ENCODE measurements at regions not wholly inside any gene's neighbourhood (a gene's known extent, or its start where the extent isn't known, plus 50 kb on each side); places are given as distances from the start of the nearest gene placed in this dataset.

DNA sequence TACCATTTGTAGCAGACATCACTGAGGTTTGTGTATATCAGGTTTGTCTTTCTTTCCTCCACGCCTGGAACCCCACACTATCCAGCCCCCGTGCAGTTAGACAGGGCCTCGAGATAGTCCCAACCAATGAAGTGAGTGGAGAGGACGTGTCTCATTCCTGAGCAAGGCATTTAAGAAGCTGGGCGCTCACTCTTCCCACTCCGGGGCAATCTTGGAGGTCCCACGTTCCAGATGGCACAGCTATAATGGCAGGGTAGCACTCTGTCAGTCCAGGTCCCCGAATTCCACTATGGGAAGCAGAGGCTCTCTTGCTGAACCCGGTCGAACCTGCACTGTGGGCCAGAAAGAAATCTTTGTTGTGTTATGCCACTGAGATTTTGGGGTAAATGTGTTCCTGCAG, 57.3 kb upstream of the CSF3R start:
- Histone ChIP-seq H3K4me3 (ENCODE audit: low read length) (no peak overlapping the region), H3K9me3 (ENCODE audit: control insufficient read depth, insufficient read depth, low read length) (no peaks in the 10 kb centered on the region), H3K36me3 (ENCODE audit: control insufficient read depth, insufficient read depth, low read length) (no peaks in the 10 kb centered on the region), H3K27me3 (ENCODE audit: control insufficient read depth, insufficient read depth, low read length) (peaks cover 2% of the 10 kb centered on the region), H3K4me1 (ENCODE audit: control insufficient read depth, insufficient read depth, low read length) (no peaks in the 10 kb centered on the region), H3K27ac (ENCODE audit: low read length) (no peak overlapping the region)
- WGBS (ENCODE audit: insufficient coverage) = 86% methylated on average over 10 of the region's 10 CpGs
- no peak overlapping the region for H3K27ac Mint-ChIP-seq
- no peaks in the 10 kb centered on the region for H3K4me1 Mint-ChIP-seq
- no peak overlapping the region for H3K4me3 Mint-ChIP-seq
- DNase-seq (no peak), ATAC-seq (no peak)
- H3K27me3 Mint-ChIP-seq (ENCODE audit: low read depth in 2 of 2) = peaks cover 9 to 46% of the 10 kb centered on the region in 2 donors
- H3K9me3 Mint-ChIP-seq = no peaks in the 10 kb centered on the region
- intact Hi-C loops (cut with micrococcal nuclease) = no loop called here
- no peaks in the 10 kb centered on the region for H3K36me3 Mint-ChIP-seq
- TF ChIP-seq, protein P1, sequence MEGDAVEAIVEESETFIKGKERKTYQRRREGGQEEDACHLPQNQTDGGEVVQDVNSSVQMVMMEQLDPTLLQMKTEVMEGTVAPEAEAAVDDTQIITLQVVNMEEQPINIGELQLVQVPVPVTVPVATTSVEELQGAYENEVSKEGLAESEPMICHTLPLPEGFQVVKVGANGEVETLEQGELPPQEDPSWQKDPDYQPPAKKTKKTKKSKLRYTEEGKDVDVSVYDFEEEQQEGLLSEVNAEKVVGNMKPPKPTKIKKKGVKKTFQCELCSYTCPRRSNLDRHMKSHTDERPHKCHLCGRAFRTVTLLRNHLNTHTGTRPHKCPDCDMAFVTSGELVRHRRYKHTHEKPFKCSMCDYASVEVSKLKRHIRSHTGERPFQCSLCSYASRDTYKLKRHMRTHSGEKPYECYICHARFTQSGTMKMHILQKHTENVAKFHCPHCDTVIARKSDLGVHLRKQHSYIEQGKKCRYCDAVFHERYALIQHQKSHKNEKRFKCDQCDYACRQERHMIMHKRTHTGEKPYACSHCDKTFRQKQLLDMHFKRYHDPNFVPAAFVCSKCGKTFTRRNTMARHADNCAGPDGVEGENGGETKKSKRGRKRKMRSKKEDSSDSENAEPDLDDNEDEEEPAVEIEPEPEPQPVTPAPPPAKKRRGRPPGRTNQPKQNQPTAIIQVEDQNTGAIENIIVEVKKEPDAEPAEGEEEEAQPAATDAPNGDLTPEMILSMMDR (IDR thresholded peaks at IDR 0.05) = no peak

DNA sequence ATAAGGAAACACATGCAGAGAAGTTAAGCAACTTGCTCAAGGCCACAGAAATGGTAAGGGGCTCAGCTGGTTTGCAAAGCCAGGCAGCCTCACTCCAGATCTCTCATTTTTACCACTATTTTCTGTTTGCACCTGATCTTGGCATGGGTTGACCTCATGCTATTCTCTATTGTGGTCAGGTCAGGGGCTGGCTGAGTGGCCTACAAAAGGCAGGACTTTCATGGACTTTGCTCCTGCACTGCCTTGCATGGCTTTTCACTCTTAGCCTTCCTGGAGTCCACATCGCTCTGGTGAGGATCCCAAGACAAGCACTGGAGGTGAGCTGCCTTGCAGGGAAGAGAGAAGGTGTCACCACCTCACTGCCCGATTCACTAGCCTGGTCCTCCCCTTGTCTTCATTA, 56.8 kb upstream of the CSF3R start:
- H3K9me3 Mint-ChIP-seq = no peaks in the 10 kb centered on the region
- ATAC-seq = no peak
- H3K4me1 ChIP-seq (ENCODE audit: control insufficient read depth, insufficient read depth, low read length) = no peaks in the 10 kb centered on the region
- 89% methylated on average over 2 of the region's 2 CpGs for WGBS (ENCODE audit: insufficient coverage)
- H3K4me1 Mint-ChIP-seq = no peaks in the 10 kb centered on the region
- H3K36me3 Mint-ChIP-seq = no peaks in the 10 kb centered on the region
- H3K27me3 Mint-ChIP-seq (ENCODE audit: low read depth in 2 of 2) = peaks cover 9 to 47% of the 10 kb centered on the region in 2 donors
- no peak overlapping the region for H3K4me3 Mint-ChIP-seq
- H3K27ac ChIP-seq (ENCODE audit: low read length) = no peak overlapping the region
- H3K36me3 ChIP-seq (ENCODE audit: control insufficient read depth, insufficient read depth, low read length) = no peaks in the 10 kb centered on the region
- intact Hi-C loops (cut with micrococcal nuclease) = no loop called here
- DNase-seq = no peak
- TF ChIP-seq, protein P1 (IDR thresholded peaks at IDR 0.05) = no peak
- H3K4me3 ChIP-seq (ENCODE audit: low read length) = no peak overlapping the region
- H3K27ac Mint-ChIP-seq = no peak overlapping the region
- peaks cover 2% of the 10 kb centered on the region for H3K27me3 ChIP-seq (ENCODE audit: control insufficient read depth, insufficient read depth, low read length)
- H3K9me3 ChIP-seq (ENCODE audit: control insufficient read depth, insufficient read depth, low read length) = no peaks in the 10 kb centered on the region

DNA sequence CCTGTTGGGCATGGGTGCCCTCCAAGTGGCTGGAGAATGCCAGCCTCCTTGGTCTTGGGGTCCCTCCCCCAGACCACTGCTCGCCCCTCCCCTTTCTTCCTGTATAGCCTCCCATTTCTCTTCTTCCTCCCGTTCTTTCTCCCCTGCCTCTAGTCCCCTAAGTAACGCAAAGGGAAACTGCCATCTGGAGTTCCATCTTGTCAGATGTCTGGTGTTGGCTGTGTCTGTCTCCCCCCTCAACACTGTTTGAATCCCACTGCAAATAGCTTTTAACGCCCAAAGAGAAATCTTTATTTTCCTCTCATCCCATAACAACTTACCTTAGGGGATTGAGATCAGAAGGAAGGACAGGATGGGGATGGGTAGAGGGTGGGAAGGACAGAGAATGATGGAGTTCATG, 55.3 kb upstream of the CSF3R start:
- Mint-ChIP-seq H3K27ac (no peak overlapping the region), H3K4me1 (no peaks in the 10 kb centered on the region), H3K4me3 (no peak overlapping the region), H3K27me3 (ENCODE audit: low read depth in 2 of 2) (peaks cover 6 to 54% of the 10 kb centered on the region in 2 donors), H3K36me3 (no peaks in the 10 kb centered on the region), H3K9me3 (no peaks in the 10 kb centered on the region)
- DNase-seq (no peak), ATAC-seq (no peak)
- Histone ChIP-seq H3K27ac (ENCODE audit: low read length) (no peak overlapping the region), H3K4me1 (ENCODE audit: control insufficient read depth, insufficient read depth, low read length) (no peaks in the 10 kb centered on the region), H3K9me3 (ENCODE audit: control insufficient read depth, insufficient read depth, low read length) (no peaks in the 10 kb centered on the region), H3K4me3 (ENCODE audit: low read length) (no peak overlapping the region), H3K27me3 (ENCODE audit: control insufficient read depth, insufficient read depth, low read length) (peaks cover 2% of the 10 kb centered on the region), H3K36me3 (ENCODE audit: control insufficient read depth, insufficient read depth, low read length) (no peaks in the 10 kb centered on the region)
- 53% methylated on average over 3 of the region's 4 CpGs for WGBS (ENCODE audit: insufficient coverage)
- intact Hi-C loops (cut with micrococcal nuclease) = no loop called here
- TF ChIP-seq, protein P1 (IDR thresholded peaks at IDR 0.05) = no peak

DNA sequence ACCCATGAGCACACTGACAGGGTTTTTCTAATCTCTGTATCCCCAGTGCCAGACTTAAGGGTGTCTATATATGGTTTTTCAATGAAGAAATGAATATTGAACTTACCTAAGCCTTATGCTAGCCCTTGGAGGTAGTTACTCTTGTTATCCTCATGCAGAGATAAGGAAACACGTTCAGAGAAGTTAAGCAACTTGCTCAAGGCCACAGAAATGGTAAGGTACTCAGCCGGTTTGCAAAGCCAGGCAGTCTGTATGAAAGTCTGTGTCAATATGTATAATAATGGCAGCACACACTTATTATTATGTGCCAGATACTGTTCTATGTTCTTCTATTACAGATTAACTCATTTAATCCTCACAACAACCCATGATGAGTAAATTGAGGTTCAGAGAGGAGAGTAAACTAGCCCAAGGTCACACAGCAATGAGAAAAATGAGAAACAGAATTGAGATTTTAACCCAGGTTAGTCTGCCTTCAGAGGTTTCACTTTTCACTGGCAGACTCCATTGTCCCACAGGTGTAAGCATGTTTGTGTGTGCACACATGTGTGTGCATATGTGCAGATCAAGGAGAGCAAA, 54.6 kb upstream of the CSF3R start:
- WGBS (ENCODE audit: insufficient coverage) = 57% methylated on average over 2 of the region's 2 CpGs
- H3K4me3 ChIP-seq (ENCODE audit: low read length) = no peak overlapping the region
- Mint-ChIP-seq H3K4me1 (no peaks in the 10 kb centered on the region), H3K27me3 (ENCODE audit: low read depth in 2 of 2) (peaks cover 6 to 51% of the 10 kb centered on the region in 2 donors), H3K4me3 (no peak overlapping the region), H3K9me3 (no peaks in the 10 kb centered on the region), H3K36me3 (no peaks in the 10 kb centered on the region), H3K27ac (no peak overlapping the region)
- intact Hi-C loops (cut with micrococcal nuclease) = no loop called here
- H3K4me1 ChIP-seq (ENCODE audit: control insufficient read depth, insufficient read depth, low read length) = no peaks in the 10 kb centered on the region
- no peaks in the 10 kb centered on the region for H3K36me3 ChIP-seq (ENCODE audit: control insufficient read depth, insufficient read depth, low read length)
- H3K9me3 ChIP-seq (ENCODE audit: control insufficient read depth, insufficient read depth, low read length) = no peaks in the 10 kb centered on the region
- H3K27ac ChIP-seq (ENCODE audit: low read length) = no peak overlapping the region
- TF ChIP-seq, protein P1 (IDR thresholded peaks at IDR 0.05) = no peak
- ATAC-seq (no peak), DNase-seq (no peak)
- H3K27me3 ChIP-seq (ENCODE audit: control insufficient read depth, insufficient read depth, low read length) = peaks cover 2% of the 10 kb centered on the region

Measured in natural killer cell (primary cell).